ENCODE measurements at regions not wholly inside any gene's neighbourhood (a gene's known extent, or its start where the extent isn't known, plus 50 kb on each side); places are given as distances from the start of the nearest gene placed in this dataset.

- no peak for DNase-seq (ENCODE audit: low read depth, low spot score)
Measured at GRCh38 chr3:103785017-103785416, 1350.2 kb downstream of the ZPLD1 start.

DNA sequence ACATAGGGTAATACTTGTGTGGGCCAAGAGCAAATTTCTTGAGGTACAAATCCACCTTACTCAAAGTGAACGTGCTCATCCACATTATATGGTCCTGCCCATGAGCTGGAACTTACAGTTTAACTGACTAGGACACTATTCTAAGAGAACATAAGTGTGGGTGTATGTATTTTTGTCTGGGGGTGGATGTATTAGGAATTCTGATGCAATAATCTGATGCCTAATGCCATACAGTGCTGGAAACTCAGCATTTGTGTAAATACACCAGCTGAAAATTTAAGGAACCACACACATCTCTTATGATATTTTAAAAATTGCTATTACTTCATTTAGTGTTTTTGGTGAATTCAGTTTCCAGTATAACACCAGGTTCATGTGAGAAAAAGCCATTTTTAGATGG is 1350.7 kb downstream of the ZPLD1 start:
- DNase-seq (ENCODE audit: low read depth, low spot score), result no peak

DNA sequence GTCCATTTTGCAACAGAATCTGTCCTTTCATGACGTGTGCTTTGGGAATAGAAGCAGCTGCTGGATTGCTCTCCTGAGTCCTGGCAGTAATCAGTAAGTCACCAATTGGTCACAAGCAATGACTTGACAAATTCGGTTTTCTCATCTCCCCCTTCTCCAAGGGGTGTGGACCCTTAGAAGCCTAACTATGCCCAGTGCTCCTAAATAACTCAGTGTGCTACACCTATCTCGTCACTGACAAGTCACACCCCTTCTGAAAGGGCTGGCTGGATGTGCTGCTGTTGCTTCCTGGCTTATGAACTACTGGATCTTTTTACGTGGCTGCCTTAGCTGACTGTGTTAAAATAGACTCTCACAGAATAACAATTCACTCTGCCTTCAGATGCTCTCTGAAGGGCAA is 1351.5 kb downstream of the ZPLD1 start:
- DNase-seq (ENCODE audit: low read depth, low spot score), result no peak

DNA sequence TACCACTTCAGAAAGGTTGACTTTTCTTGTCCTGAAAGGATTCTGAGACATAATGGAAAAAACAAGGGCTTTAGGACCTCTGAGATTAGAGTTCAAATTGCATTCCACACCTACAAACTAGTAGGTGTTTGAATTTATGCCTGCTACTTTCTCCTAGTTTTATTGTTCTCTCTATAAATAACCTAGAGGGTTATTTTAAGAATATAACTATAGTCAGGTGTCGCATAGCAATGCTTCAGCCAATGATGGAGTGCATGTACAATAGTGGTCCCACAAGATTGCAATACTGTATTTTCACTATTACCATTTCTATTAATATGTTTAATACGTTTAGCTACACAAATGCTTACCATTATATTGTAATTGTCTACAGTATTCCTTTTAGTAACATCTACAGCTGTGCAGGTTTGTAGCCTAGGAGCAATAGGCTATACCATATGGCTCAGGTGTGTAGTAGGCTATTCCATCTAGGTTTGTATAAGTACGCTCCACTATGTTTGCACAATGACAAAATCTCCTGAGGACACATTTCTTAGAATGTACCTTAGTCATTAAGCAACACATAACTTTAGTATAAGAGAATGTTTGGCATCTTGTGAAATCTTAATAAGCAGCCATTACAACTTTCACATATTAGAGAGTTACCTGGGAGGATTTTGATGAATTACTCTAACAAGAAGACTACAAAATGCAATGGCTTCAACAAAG is 1352.5 kb downstream of the ZPLD1 start:
- DNase-seq (ENCODE audit: low read depth, low spot score), result no peak

DNA sequence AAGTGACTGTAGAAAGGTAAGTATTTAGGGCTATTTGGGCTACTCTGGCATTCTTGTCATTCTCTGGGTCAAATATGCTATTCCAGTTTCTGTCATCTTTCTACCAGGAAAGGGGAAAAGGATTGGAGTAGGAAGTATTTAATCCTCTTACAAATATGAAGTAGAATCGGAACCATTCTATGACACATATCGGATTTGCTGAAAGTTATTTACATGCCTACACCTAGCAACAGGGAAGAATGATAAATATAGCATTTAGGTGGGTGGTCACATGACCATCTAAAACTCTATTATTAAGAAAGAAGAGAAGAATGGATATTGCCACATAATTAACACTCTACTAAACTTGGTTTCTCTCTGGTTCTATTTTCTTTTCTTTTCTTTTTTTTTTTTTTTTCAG is 1353.1 kb downstream of the ZPLD1 start:
- no peak for DNase-seq (ENCODE audit: low read depth, low spot score)

DNA sequence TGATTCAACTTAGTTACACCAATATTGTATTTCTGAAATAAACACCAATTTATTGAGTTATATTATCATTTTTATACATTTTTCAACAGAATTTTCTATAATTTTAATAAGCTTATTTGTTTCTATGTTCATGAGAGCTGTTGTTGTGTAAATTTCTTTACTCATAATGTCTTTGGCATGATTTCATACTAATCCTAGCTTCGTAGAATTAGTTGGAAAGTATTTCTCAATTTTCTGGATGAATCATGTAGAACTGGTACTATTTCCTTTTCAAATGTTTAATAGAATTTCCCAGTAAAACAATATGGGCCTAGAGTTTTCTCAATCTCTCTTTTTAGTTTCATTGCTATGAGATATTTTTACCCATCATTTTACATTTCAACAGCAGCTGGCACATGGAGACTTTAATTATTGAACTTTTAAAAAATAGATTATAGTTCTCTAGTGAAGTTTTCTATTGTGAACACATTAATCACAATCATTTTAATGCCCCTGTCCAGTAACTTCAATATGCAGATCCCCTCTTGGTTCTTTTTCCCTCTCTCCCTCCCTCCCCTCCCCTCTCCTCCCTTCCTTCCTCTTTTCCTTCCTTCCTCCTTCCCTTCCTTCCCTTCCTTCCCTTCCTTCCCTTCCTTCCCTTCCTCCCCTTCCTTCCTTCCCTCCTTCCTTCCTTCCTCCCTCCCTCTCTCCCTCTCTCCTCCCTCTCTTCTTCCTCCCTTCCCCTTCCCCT is 1357.1 kb downstream of the ZPLD1 start:
- no peak for DNase-seq (ENCODE audit: low read depth, low spot score)

DNA sequence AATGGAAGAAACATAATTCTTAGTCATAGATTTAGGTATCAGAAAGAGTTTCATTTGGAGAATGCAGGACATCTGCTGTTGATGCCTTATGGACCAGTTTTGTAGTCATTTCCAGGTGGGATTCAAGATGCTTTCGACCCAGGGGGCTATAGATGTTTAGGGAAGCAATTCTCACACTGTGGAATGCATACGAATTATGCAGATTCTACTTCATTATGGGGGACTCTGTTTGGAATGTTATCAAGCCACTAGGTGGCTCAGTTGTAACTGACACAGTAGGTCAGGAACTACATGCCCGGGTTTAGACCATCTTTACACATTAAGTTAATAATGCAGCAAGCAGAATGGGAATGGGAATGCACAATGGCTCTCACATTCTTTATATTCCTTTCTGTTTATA is 1359.8 kb downstream of the ZPLD1 start:
- DNase-seq (ENCODE audit: low read depth, low spot score), result no peak

DNA sequence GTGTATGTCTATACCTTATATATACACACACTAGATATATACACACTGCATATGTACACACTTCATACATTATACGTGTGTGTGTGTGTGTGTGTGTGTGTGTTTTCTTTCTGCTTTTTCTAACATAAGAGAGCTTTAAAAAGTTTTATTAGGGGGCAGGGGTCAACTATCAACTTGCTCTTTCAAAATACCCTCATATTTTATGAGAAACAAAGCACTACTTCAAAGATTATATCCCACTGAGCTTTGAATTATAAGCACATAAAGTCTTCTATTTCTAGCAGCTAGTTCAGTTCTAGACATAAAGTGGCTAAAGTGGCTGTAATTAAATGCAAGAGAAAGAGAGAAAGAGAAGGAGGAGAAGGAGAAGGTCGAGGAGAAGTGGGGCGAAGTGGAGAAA is 1361.3 kb downstream of the ZPLD1 start:
- DNase-seq (ENCODE audit: low read depth, low spot score), result no peak

- no peak for DNase-seq (ENCODE audit: low read depth, low spot score)
Measured at GRCh38 chr3:103803787-103804186, 1369.0 kb downstream of the ZPLD1 start.

DNA sequence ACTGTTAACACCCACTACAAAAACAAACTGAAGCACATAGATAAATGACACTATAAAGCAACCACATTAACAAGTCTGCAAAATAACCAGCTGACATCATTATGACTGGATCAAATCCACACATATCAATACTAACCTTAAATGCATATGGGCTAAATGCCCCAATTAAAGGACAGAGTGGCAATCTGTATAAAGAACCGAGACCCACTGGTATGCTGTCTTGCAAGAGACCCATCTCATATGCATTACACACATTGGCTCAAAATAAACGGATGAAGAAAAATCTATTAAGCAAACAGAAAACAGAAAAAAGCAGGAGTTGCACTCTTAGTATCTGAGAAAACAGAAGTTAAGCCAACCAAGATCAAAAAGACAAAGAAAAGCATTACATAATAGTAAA is 1375.4 kb downstream of the ZPLD1 start:
- no peak for DNase-seq (ENCODE audit: low read depth, low spot score)

DNA sequence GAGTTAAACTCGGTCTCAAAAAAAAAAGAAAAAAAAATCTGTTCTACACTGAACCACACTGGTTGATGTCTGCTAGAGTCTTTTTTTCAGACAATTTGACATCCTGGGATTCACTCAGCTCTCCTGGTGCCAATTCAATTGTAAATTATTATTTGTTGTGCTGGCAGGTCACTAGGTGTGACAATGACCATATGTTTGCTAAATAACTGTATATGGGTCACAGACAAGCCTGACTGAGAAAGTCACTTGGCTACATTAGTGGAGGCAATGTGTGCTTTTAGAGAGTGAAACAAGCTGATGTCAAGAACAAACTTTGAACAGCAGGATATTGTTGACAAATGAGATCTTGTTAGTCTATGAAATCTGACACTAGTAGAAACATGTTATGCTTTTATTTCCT is 1379.1 kb downstream of the ZPLD1 start:
- no peak for DNase-seq (ENCODE audit: low read depth, low spot score)

GRCh38 chr3:103818398-103818797 is 1383.6 kb downstream of the ZPLD1 start:
- no peak for DNase-seq (ENCODE audit: low read depth, low spot score)

DNA sequence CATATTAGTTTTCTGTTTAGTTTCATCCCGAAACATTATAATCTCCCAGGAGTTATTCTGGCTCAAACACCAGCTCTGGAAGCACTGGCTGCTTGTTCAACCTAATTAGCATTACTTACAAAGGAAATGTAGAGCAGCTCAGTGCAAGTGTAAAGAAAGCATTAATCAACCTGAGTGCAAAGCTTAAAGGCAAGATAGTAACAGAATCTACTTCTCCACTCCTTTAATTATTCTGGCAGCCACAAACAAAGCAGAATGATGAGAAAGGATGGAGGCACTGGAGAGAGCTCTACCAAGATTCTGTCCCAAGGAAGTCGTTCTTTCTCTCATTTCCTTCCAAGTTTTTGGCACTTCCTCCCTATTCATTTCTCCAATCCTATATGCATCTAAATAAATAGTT is 1384.0 kb downstream of the ZPLD1 start:
- no peak for DNase-seq (ENCODE audit: low read depth, low spot score)

- no peak for DNase-seq (ENCODE audit: low read depth, low spot score)
Measured at GRCh38 chr3:103825586-103825985, 1390.8 kb downstream of the ZPLD1 start.

GRCh38 chr3:103829723-103830326 is 1395.0 kb downstream of the ZPLD1 start:
- no peak for DNase-seq (ENCODE audit: low read depth, low spot score)

- DNase-seq (ENCODE audit: low read depth, low spot score), result no peak
Measured at GRCh38 chr3:103847081-103848062, 1412.6 kb downstream of the ZPLD1 start.

DNA sequence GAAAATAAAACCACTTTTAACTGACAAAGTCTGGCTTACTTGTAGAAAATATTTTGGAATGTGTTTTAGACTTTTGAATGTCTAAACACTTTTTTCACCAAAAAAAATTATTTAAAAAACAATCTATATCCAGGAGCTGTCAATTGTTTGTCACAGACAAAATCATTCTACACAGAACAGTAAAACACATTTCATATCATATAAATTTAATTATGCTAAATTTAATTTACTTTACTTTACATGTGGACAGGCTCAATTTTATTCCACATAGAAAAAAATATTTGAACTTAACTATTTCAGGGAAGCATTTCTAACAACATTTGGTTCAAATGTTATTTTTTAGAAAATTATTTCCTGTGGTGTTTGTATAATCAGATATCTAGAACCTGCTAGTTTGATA is 1417.0 kb downstream of the ZPLD1 start:
- DNase-seq (ENCODE audit: low read depth, low spot score), result no peak

GRCh38 chr3:103862415-103862814 is 1427.6 kb downstream of the ZPLD1 start:
- DNase-seq (ENCODE audit: low read depth, low spot score), result no peak

DNA sequence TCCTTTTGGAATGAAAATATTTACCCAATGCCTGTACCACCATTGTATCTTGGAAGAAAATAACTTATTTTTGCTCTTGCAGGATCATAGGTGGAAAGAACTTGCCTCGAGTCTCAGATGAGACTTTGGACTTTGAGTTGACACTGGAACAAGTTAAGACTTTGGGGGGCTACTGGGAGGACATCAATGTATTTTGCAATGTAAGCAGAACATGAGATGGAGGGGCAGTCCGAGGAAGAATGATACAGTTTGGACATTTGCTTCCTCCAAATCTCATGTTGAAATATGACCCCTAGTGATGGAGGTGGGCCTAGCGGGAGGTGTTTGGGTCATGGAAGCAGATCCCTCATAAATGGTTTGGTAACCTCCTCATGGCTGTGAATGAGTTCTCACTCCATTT is 1428.6 kb downstream of the ZPLD1 start:
- no peak for DNase-seq (ENCODE audit: low read depth, low spot score)

- DNase-seq (ENCODE audit: low read depth, low spot score), result no peak
Measured at GRCh38 chr3:103866113-103866512, 1431.3 kb downstream of the ZPLD1 start.

DNA sequence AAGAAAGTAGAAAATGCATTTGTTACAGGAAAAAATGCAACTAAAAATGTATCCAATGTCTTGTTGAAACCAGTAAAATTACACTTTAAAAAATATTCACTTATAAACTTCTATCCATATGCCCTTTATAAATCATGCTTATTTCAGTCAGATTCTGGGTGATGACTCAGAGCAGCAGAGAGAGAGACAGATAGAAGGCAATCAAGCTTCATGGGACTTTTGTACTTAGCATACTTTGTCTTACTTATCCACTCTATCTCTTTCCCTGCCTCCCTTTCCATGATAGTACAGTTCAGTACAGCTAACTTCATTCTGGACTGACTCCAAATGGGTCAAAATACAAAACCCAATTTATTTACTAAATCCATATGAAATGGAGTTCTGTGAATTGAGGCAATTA is 1438.2 kb downstream of the ZPLD1 start:
- DNase-seq (ENCODE audit: low read depth, low spot score), result no peak

Measured in pulmonary artery endothelial cell (primary cell).